Stromal cell of bone marrow (primary cell): ENCODE measurements at regions not wholly inside any gene's neighbourhood (a gene's known extent, or its start where the extent isn't known, plus 50 kb on each side); places are given as distances from the start of the nearest gene placed in this dataset.
"Not testable (repeated sequence)": the region's sequence is repeated elsewhere in the genome, so short reads cannot be mapped to it uniquely, and the experiment has no call there.

Source experiments
- DNase-seq: peaks from one replicate; pipeline ENCODE4 v3.0.0-alpha.2; 2012; ENCODE audit warnings: low read depth

- no peak for DNase-seq
Measured at GRCh38 chr2:10183146-10183675, 60.7 kb downstream of the RRM2 start.

DNA sequence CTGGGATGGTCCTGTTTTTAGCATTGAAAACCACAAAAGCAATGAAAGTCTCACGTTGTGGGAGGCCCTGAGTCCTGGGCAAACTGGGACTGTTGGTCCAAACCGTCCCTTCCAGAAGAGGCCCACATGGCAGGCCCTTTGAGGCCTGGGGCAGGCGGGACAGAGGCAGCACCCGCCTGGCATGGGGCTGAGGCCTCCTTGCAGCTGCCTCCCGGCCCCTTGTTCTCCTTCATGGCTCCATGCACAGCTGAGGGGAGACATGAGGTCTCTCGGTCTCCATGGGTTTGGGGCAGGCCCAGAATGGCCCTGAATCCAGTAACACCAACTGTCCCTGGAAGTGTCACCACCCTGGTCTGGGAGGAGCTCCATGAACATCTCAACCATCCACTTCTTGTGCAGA lies 61.9 kb downstream of the RRM2 start:
- no peak for DNase-seq

- DNase-seq = no peak
Measured at GRCh38 chr2:10185046-10185445, 62.5 kb downstream of the RRM2 start.

DNA sequence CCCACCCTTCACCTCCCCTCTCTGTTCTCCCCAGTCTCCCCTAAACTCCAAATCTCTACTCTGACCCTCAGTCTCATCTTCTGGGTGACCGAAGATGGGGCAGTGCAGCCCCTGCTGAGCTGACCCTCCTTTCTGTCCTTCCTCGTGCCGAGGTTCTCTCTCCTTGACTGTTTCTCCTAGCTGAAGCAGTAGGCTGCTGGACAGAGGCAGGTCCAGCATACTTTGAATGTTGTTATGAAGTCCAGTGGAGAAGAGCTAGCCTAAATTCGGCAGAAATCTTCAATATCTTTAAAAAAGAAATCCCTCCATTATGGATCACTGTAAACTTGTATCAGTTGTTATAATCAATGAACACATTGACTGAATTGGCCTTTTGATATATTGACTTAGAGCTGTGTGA lies 63.2 kb downstream of the RRM2 start:
- DNase-seq = no peak

GRCh38 chr2:10186868-10187535 lies 64.5 kb downstream of the RRM2 start:
- no peak for DNase-seq

- no peak for DNase-seq
Measured at GRCh38 chr2:10187661-10188060, 65.1 kb downstream of the RRM2 start.

DNA sequence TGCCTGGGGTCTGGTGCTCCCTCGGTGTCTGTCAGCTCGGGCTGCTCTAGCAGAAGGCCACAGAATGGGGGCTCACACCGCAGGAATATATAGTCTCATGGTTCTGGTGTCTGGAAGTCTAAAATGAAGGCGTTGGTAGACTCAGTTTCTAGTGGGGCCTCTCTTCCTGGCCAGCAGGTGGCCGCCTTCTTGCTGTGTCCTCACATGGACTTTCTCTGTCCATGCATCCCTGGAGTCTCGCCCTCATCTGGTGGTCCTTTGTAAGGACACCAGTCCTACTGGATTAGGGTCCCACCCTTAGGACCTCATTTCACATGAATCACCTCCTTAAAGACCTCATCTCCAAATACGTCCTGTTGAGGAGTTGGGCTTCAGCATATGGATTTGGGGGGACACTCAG lies 65.7 kb downstream of the RRM2 start:
- no peak for DNase-seq

DNA sequence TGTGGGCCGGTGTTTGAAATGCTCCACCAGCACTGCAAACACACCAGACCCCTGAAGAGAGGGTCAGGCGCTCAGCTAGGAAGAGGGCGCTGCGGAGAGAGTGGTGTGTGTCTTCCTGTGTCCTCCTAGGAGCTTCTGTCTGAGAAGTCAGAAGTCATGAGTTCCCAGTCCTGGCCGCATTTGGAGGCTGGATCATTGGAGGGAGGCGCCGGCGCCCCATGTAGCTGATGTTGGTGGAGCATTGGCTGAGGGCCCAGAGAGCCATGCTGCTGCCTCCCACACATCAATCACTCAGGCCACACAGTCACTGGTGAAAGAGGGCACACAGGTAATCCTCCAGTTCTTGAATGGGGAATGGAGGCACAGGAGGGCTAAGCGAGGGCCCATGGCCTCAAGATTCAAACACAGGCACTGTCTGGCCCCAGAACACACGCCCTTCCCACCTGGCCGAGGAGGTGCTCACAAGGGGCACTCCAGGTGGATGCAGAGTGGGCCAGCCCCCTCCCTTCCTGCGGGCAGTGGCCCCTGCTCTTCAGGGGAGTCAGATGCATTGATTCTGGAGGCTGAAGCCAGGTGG lies 66.3 kb downstream of the RRM2 start:
- DNase-seq = no peak

DNA sequence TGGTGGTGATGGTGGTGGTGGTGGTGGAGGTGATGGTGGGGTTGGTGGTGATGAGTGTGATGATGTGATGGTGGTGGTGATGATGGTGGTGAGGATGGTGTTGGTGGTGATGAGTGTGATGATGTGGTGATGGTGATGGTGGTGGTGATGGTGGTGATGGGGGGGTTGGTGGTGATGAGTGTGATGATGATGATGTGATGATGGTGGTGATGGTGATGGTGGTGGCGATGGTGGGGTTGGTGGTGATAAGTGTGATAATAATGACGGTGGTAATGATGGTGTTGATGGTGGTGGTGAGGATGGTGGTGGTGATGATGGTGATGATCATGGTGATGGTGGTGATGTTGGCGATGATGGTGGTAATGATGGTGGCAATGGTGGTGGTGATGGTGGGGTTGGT lies 67.7 kb downstream of the RRM2 start:
- no peak for DNase-seq

DNA sequence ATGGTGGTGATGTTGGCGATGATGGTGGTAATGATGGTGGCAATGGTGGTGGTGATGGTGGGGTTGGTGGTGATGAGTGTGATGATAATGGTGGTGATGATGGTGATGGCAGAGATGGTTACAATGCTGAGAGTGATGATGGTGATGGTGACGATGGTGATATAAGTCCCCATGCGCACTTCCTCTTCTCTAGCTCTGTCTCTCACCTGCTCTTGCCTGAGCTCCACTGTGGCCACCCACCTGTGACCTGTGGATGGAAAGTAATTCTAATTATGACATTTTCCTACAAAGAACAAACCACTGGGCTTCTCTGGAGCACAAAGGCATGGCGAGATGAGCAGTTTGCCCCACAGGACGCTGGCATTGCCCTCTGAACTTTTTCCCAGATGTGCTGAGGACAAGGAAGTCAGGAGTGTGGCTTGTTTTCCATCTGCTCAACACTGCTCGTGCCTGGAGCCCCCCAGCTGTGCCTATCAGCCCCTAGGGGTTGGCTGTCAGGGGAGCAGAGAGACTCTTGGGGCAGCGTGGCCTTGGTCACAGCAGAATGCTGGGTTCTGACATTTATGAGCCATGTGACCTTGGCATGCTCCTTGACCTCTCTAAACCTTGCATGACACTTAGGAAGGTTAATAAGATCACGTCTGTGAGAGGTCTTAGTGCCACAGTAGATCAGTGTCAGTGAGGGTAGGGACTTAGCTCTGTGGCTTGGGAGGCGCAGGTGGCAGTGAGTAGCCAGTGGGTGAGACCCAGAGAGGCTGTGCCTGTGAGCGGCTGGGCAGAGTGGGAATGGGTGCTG lies 68.4 kb downstream of the RRM2 start:
- no peak for DNase-seq

DNA sequence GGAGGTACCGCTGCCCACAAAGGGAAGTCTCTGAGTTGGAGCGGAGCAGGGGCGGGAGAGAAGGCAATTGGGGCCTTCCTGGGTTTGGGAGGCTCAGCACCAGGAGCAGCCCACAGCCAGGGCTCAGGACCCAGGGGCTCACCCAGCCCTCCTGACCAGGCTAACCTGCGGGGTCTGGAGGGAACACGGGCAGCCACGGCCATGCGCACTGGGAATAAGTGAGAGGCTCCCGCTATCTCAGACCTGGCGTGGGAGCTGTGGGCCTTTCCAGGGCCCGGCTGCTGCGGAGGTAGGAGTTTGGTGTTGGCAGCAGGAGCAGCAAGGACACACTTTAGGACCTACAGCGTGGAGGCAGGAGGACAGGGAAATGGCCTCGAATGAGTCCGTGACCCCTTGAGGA lies 69.0 kb downstream of the RRM2 start:
- no peak for DNase-seq

DNA sequence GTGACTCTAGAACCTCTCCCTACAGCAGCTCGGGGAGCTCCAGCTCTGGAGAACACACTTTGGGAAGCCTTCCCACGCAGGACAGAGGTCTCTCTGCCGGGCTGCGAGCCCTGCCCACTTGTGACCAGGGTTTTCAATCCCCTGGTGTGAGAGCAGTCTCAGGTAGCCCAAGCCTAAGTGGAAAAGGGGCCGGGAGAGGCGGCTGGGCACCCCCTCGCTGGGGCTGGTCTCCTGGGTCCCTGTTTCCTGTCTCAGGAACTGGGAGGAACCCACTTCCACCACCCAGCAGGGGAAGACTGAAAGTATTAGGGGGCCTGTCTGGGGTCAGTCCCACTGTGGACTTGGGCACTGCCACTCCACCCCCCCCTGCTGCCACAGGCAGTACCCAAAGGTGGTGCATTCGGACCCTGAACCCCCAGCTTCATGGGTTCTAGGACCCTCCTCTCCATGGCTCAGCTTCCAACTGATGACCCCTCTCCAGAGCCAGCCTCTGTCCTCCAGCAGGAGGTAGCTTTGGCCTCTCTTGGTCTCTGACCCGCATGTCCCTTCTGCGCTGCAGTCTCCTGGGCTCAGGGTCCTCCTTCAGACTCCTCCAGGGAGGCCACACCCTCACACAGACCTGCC lies 70.0 kb downstream of the RRM2 start:
- no peak for DNase-seq

DNA sequence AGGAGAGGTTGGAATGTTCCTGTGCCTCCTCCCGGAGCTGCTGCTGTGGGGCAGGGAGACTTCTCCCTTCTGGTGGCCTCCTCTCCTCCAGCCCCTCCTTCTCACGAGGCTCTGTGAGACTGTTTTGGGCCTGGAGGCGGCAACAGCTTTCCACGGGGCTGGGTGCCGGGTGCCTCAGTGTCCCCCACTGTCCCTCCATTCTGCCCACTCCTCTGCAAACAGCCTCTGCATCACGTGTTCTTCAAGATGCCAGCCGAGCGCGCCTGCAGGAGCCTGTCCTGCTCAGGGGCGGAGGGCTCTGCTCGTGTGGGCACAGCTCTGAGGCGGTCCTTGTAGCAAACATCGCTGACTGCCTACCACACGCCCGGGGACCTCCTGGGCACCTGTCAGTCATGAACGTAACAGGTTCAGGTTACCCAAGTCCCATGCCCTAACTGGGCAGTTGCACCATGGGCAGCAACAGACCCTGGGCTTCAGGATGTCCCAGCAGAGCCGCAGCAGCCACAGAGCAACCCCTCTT lies 70.8 kb downstream of the RRM2 start:
- DNase-seq = no peak

- DNase-seq = peak; percentile 27
Measured at GRCh38 chr2:10193851-10194820, 71.6 kb downstream of the RRM2 start.

- DNase-seq = no peak
Measured at GRCh38 chr2:10195278-10196109, 73.0 kb downstream of the RRM2 start.

GRCh38 chr2:10196110-10196892 lies 73.8 kb downstream of the RRM2 start:
- no peak for DNase-seq

- no peak for DNase-seq
Measured at GRCh38 chr2:10196948-10197696, 74.6 kb downstream of the RRM2 start.

GRCh38 chr2:10197697-10198076 lies 75.1 kb downstream of the RRM2 start:
- DNase-seq = no peak

GRCh38 chr2:10198482-10198881 lies 75.9 kb downstream of the RRM2 start:
- not testable (repeated sequence) for DNase-seq
